H1 (cell line): ENCODE measurements at regions not wholly inside any gene's neighbourhood (a gene's known extent, or its start where the extent isn't known, plus 50 kb on each side); places are given as distances from the start of the nearest gene placed in this dataset.

Experiments
- CHD7 ChIP-seq: fragments of 300-600 bp; sonication (generic); IDR thresholded peaks from 2 replicates; pipeline ENCODE4 v1.7.1; 2012; ENCODE audit warnings: low read length, moderate library complexity, mild to moderate bottlenecking, inconsistent platforms; ENCODE audit not compliant: insufficient replicate concordance
- CREB1 ChIP-seq: IDR thresholded peaks from 2 replicates; pipeline ENCODE4 v1.6.1; 2012; ENCODE audit warnings: inconsistent platforms
- JUND ChIP-seq: IDR thresholded peaks from 2 replicates; pipeline ENCODE4 v1.6.1; 2011; ENCODE audit warnings: mild to moderate bottlenecking, improper control_type of control experiment, low read length
- KDM1A ChIP-seq: fragments of 200-600, 300-600 bp; sonication (generic); IDR thresholded peaks from 2 replicates; pipeline ENCODE4 v1.7.1; 2016; ENCODE audit warnings: mild to moderate bottlenecking, low read length, borderline replicate concordance
- KDM4A ChIP-seq: IDR thresholded peaks from one replicate; pipeline ENCODE4 v1.7.1; 2012; ENCODE audit warnings: low read depth, mild to moderate bottlenecking, moderate library complexity, low read length, inconsistent platforms; ENCODE audit not compliant: severe bottlenecking
- NANOG ChIP-seq: IDR thresholded peaks from 2 replicates; pipeline ENCODE4 v1.6.1; 2011; ENCODE audit warnings: low read length, low read depth, mild to moderate bottlenecking, inconsistent platforms; ENCODE audit not compliant: insufficient read depth, poor library complexity, severe bottlenecking
- POLR2A ChIP-seq, 2 experiments: IDR thresholded peaks; 1 replicate in 1 of 2; 2 replicates in 1 of 2; pipeline ENCODE4 v1.6.1; 2011; ENCODE audit warnings: low read depth in 2 of 2, low read length in 2 of 2, mild to moderate bottlenecking in 2 of 2; ENCODE audit errors: control extremely low read depth in 1 of 2
- POLR2AphosphoS5 ChIP-seq: IDR thresholded peaks from 2 replicates; pipeline ENCODE4 v1.6.1; 2011; ENCODE audit warnings: low read depth, low read length
- RBBP5 ChIP-seq: IDR thresholded peaks from 2 replicates; pipeline ENCODE4 v1.7.1; 2012; ENCODE audit warnings: low read depth, mild to moderate bottlenecking, inconsistent platforms, low read length, moderate library complexity, borderline replicate concordance
- SP2 ChIP-seq: IDR thresholded peaks from 2 replicates; pipeline ENCODE4 v1.6.1; 2012; ENCODE audit warnings: mild to moderate bottlenecking, low read length, inconsistent platforms
- SRF ChIP-seq: IDR thresholded peaks from 2 replicates; pipeline ENCODE4 v1.6.1; 2011; ENCODE audit warnings: mild to moderate bottlenecking, low read depth, low read length, moderate library complexity
- TAF7 ChIP-seq: optimal IDR thresholded peaks from 2 replicates; pipeline ENCODE3; 2011; ENCODE audit warnings: low read depth, mild to moderate bottlenecking, inconsistent platforms, low read length, moderate library complexity, borderline replicate concordance

- no peak for TF ChIP-seq CHD7
- TF ChIP-seq CREB1, result no peak
- TF ChIP-seq NANOG, result no peak
- TF ChIP-seq KDM1A, result no peak
- no peak for TF ChIP-seq POLR2AphosphoS5
- no peak for TF ChIP-seq RBBP5
- no peak for TF ChIP-seq POLR2A (IDR thresholded peaks at IDR 0.05; ENCODE audit: control extremely low read depth in 1 of 2, low read depth in 2 of 2, low read length in 2 of 2)
- no peak for TF ChIP-seq JUND
- no peak for TF ChIP-seq TAF7
- no peak for TF ChIP-seq SRF
- no peak for TF ChIP-seq KDM4A
- no peak for TF ChIP-seq SP2
Observed at GRCh38 chr6:113447088-113447831, 409.9 kb upstream of the MARCKS start (continued).
